Right atrium auricular region (tissue), 2 donors: ENCODE measurements at regions not wholly inside any gene's neighbourhood (a gene's known extent, or its start where the extent isn't known, plus 50 kb on each side); places are given as distances from the start of the nearest gene placed in this dataset.

Experiments
- DNase-seq: peaks from one replicate; pipeline ENCODE4 v3.0.0-alpha.2; 2019; ENCODE audit warnings: low spot score
- H3K27ac ChIP-seq, 2 donors: fragments of 200-600 bp; sonication (generic); 1 replicate in 1 of 2; 2 replicates in 1 of 2; pipeline ENCODE4 v1.5.1; 2016 to 2019
- H3K27me3 ChIP-seq, 2 donors: fragments of 200-600 bp; sonication (generic); one replicate each; pipeline versions ENCODE4 v1.5.1 to v1.6.0; 2017 to 2019
- H3K36me3 ChIP-seq: fragments of 200-600 bp; sonication (generic); one replicate; pipeline ENCODE4 v1.5.1; 2016
- H3K4me1 ChIP-seq, 2 donors: fragments of 200-600 bp; sonication (generic); one replicate each; pipeline versions ENCODE4 v1.5.1 to v1.6.0; 2017 to 2019
- H3K4me3 ChIP-seq, 2 donors: fragments of 200-600 bp; sonication (generic); 1 replicate in 1 of 2; 2 replicates in 1 of 2; pipeline ENCODE4 v1.5.1; 2017 to 2019; ENCODE audit warnings: mild to moderate bottlenecking in 1 of 2, moderate library complexity in 1 of 2
- H3K9me3 ChIP-seq, 2 donors: fragments of 200-600 bp; sonication (generic); one replicate each; pipeline ENCODE4 v1.5.1; 2019
- CTCF ChIP-seq, 2 donors: fragments of 200-600 bp; sonication (generic); IDR thresholded peaks; one replicate each; pipeline ENCODE4 v1.5.1; 2019; ENCODE audit warnings: antibody characterized with exemption in 2 of 2

GRCh38 chr10:126839094-126839761 is 66.0 kb upstream of the DOCK1 start:
- no peak for TF ChIP-seq CTCF (IDR thresholded peaks at IDR 0.05)
- H3K9me3 ChIP-seq = no peaks in the 10 kb centered on the region
- no peaks in the 10 kb centered on the region for H3K27me3 ChIP-seq
- no peaks in the 10 kb centered on the region for H3K36me3 ChIP-seq
- H3K4me3 ChIP-seq = no peak overlapping the region
- no peak for DNase-seq
- no peaks in the 10 kb centered on the region for H3K4me1 ChIP-seq
- no peak overlapping the region for H3K27ac ChIP-seq

DNA sequence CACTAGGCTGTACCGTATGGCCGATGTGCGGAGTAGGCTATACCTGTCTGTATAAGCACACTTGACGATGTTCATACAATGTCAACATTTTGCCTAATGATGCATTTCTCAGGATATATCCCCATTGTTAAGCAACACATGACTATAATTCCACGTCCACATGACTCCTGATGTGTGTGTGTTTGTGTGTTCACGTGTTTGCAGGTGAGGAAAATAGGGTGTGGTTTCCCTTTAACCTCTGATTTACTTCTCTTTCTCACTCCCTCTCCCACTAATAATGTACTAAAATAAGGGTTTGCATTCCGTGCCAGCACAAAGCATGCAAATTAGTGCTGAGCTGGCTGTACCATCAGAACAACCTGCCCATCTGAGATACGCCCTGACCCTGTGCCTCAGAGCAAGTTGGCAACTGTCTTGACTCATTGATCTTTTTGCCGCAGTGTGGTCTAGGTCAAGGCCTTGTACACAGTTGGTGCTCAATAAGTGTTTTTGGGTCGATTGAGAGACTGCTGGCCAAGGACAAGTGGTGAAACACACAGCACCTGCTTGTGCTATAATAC is 64.6 kb upstream of the DOCK1 start:
- DNase-seq = no peak
- TF ChIP-seq CTCF (IDR thresholded peaks at IDR 0.05) = no peak
- no peaks in the 10 kb centered on the region for H3K9me3 ChIP-seq
- H3K27me3 ChIP-seq = no peaks in the 10 kb centered on the region
- H3K4me3 ChIP-seq = no peak overlapping the region
- H3K36me3 ChIP-seq = no peaks in the 10 kb centered on the region
- H3K27ac ChIP-seq = no peak overlapping the region
- no peaks in the 10 kb centered on the region for H3K4me1 ChIP-seq

DNA sequence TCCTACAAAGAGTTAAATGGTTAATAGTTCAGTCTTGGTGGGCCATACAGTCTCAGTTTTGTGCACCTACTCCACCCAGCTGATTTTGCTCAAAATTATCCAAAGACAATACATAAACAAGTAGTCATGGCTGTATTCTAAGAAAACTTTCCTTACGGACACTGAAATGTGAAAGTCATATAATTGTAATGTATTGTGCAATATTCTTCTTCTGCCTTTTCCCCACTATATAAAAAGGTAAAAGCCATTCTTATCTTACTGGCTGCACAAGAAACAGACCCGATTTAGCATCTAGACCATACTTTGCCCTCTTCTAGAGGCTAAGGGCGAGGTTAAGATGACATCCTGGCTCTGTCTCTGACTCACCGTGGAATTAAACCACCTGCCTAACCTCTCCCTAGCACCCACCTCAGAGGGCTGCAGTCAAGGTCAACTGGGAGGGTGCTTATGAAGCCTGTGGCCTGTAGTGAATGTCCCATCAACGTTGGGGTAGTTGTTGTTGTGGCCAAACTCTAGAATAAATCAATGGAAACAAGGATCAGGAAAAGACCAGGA is 63.8 kb upstream of the DOCK1 start:
- no peaks in the 10 kb centered on the region for H3K9me3 ChIP-seq
- no peak for DNase-seq
- TF ChIP-seq CTCF (IDR thresholded peaks at IDR 0.05) = no peak
- no peak overlapping the region for H3K27ac ChIP-seq
- no peaks in the 10 kb centered on the region for H3K4me1 ChIP-seq
- no peaks in the 10 kb centered on the region for H3K36me3 ChIP-seq
- no peak overlapping the region for H3K4me3 ChIP-seq
- no peaks in the 10 kb centered on the region for H3K27me3 ChIP-seq

- no peak overlapping the region for H3K4me3 ChIP-seq
- no peak for DNase-seq
- no peaks in the 10 kb centered on the region for H3K27me3 ChIP-seq
Measured at GRCh38 chr10:126842356-126842755, 62.9 kb upstream of the DOCK1 start.

GRCh38 chr10:126842836-126843235 is 62.4 kb upstream of the DOCK1 start:
- TF ChIP-seq CTCF (IDR thresholded peaks at IDR 0.05) = no peak

More at GRCh38 chr10:126842356-126842755, 62.9 kb upstream of the DOCK1 start:
- H3K36me3 ChIP-seq = no peaks in the 10 kb centered on the region
- no peak overlapping the region for H3K27ac ChIP-seq
- no peak for TF ChIP-seq CTCF (IDR thresholded peaks at IDR 0.05)
- H3K4me1 ChIP-seq = no peaks in the 10 kb centered on the region
- no peaks in the 10 kb centered on the region for H3K9me3 ChIP-seq

More at GRCh38 chr10:126842836-126843235, 62.4 kb upstream of the DOCK1 start:
- Histone ChIP-seq H3K27me3 (no peaks in the 10 kb centered on the region), H3K9me3 (no peaks in the 10 kb centered on the region), H3K4me3 (no peak overlapping the region), H3K27ac (no peak overlapping the region), H3K4me1 (no peaks in the 10 kb centered on the region), H3K36me3 (no peaks in the 10 kb centered on the region)
- no peak for DNase-seq
